Gastrocnemius medialis (tissue), 4 donors: ENCODE measurements at regions not wholly inside any gene's neighbourhood (a gene's known extent, or its start where the extent isn't known, plus 50 kb on each side); places are given as distances from the start of the nearest gene placed in this dataset.

Experiments
- POLR2A ChIP-seq, 2 donors: fragments of 450-650 bp; IDR thresholded peaks; one replicate each; pipeline ENCODE4 v1.6.1; 2017; ENCODE audit warnings: antibody characterized with exemption in 2 of 2, mild to moderate bottlenecking in 2 of 2, moderate library complexity in 2 of 2
- TF ChIP-seq, protein P1 (sequence below), 5 experiments: fragments of 450-650 bp in 3 of 5; fragments of 200-600 bp in 2 of 5; sonication (generic) in 2 of 5; IDR thresholded peaks in 4 of 5; conservative IDR thresholded peaks in 1 of 5; 1 replicate in 4 of 5; 2 replicates in 1 of 5; pipeline ENCODE4 v1.5.1; 2016 to 2019; ENCODE audit warnings: antibody characterized with exemption in 5 of 5, mild to moderate bottlenecking in 3 of 5, moderate library complexity in 3 of 5

DNA sequence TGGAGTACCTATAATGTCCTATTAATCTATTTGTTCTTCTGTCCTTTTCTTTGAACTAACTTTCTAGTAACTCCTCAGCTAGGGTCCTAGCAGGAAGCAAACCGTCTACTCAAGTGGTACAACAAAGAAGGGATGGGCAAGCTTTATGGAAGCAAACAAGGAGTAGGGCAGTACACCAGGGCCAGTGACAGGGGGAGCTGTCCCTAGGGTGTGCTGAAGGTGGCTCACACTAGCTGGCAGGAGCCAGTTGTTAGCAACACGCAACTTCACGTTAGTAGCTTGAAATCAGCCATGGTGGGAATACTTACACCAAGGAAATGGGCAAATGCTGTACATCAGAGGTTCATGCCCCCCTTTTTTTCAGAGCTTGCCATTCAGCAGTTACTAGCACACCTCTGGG, 74.0 kb upstream of the EYA2 start:
- no peak for TF ChIP-seq POLR2A (IDR thresholded peaks at IDR 0.05)
- TF ChIP-seq, protein P1, sequence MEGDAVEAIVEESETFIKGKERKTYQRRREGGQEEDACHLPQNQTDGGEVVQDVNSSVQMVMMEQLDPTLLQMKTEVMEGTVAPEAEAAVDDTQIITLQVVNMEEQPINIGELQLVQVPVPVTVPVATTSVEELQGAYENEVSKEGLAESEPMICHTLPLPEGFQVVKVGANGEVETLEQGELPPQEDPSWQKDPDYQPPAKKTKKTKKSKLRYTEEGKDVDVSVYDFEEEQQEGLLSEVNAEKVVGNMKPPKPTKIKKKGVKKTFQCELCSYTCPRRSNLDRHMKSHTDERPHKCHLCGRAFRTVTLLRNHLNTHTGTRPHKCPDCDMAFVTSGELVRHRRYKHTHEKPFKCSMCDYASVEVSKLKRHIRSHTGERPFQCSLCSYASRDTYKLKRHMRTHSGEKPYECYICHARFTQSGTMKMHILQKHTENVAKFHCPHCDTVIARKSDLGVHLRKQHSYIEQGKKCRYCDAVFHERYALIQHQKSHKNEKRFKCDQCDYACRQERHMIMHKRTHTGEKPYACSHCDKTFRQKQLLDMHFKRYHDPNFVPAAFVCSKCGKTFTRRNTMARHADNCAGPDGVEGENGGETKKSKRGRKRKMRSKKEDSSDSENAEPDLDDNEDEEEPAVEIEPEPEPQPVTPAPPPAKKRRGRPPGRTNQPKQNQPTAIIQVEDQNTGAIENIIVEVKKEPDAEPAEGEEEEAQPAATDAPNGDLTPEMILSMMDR (IDR thresholded peaks at IDR 0.05 in 4 of 5, conservative IDR thresholded peaks at IDR 0.05 in 1 of 5) = no peak
